Neural crest cell (in vitro differentiated cells): ENCODE measurements at regions not wholly inside any gene's neighbourhood (a gene's known extent, or its start where the extent isn't known, plus 50 kb on each side); places are given as distances from the start of the nearest gene placed in this dataset.

Experiments used
- DNase-seq: peaks from one replicate; pipeline ENCODE4 v3.0.0; 2021; ENCODE audit warnings: low read depth, mixed read lengths, low spot score
- H3K27ac Mint-ChIP-seq: one replicate; pipeline ENCODE4 v1.8.0; 2021; ENCODE audit warnings: mild to moderate bottlenecking, mixed read lengths; ENCODE audit not compliant: unreplicated experiment
- H3K27me3 Mint-ChIP-seq: 2 replicates; pipeline ENCODE4 v1.8.0; 2021; ENCODE audit warnings: low read depth, mild to moderate bottlenecking, mixed read lengths
- H3K36me3 Mint-ChIP-seq: 2 replicates; pipeline ENCODE4 v1.8.0; 2021; ENCODE audit warnings: low read depth, mild to moderate bottlenecking, mixed read lengths
- H3K4me1 Mint-ChIP-seq: 2 replicates; pipeline ENCODE4 v1.8.0; 2021; ENCODE audit warnings: mixed read lengths
- H3K4me3 Mint-ChIP-seq: one replicate; pipeline ENCODE4 v1.8.0; 2021; ENCODE audit warnings: mild to moderate bottlenecking, mixed read lengths
- H3K9me3 Mint-ChIP-seq: 2 replicates; pipeline ENCODE4 v1.8.0; 2021; ENCODE audit warnings: mixed read lengths
- CTCF ChIP-seq: fragments of 200-600 bp; sonication (generic); conservative IDR thresholded peaks from 2 replicates; pipeline ENCODE4 v1.5.0; 2021; ENCODE audit warnings: antibody characterized with exemption, mild to moderate bottlenecking

GRCh38 chr5:19342942-19343341 is 645.1 kb downstream of the CDH18 start:
- H3K9me3 Mint-ChIP-seq: peaks cover 7% of the 10 kb centered on the region
- no peak for TF ChIP-seq CTCF

GRCh38 chr5:19352120-19352519 is 635.9 kb downstream of the CDH18 start:
- Mint-ChIP-seq H3K27me3 (no peaks in the 10 kb centered on the region), H3K4me1 (no peaks in the 10 kb centered on the region), H3K9me3 (no peaks in the 10 kb centered on the region), H3K36me3 (no peaks in the 10 kb centered on the region), H3K27ac (no peak overlapping the region), H3K4me3 (no peak overlapping the region)
- TF ChIP-seq CTCF: no peak
- no peak for DNase-seq

More at GRCh38 chr5:19342942-19343341, 645.1 kb downstream of the CDH18 start:
- Mint-ChIP-seq H3K27me3 (no peaks in the 10 kb centered on the region), H3K4me1 (no peaks in the 10 kb centered on the region), H3K27ac (no peak overlapping the region), H3K4me3 (no peak overlapping the region), H3K36me3 (no peaks in the 10 kb centered on the region)
- DNase-seq: no peak

GRCh38 chr5:19369048-19369447 is 619.0 kb downstream of the CDH18 start:
- Mint-ChIP-seq H3K36me3 (no peaks in the 10 kb centered on the region), H3K4me1 (peaks cover 5% of the 10 kb centered on the region), H3K27ac (no peak overlapping the region), H3K4me3 (no peak overlapping the region), H3K27me3 (no peaks in the 10 kb centered on the region), H3K9me3 (peaks cover 3% of the 10 kb centered on the region)
- TF ChIP-seq CTCF: no peak
- no peak for DNase-seq

- H3K4me3 Mint-ChIP-seq: no peak overlapping the region
- no peaks in the 10 kb centered on the region for H3K36me3 Mint-ChIP-seq
- H3K4me1 Mint-ChIP-seq: peaks cover 5% of the 10 kb centered on the region
- no peak for TF ChIP-seq CTCF
- no peak overlapping the region for H3K27ac Mint-ChIP-seq
- H3K27me3 Mint-ChIP-seq: no peaks in the 10 kb centered on the region
- DNase-seq: no peak
- H3K9me3 Mint-ChIP-seq: peaks cover 3% of the 10 kb centered on the region
These were observed 618.4 kb downstream of the CDH18 start for GRCh38 chr5:19369561-19369960.

GRCh38 chr5:19370655-19371386 is 617.2 kb downstream of the CDH18 start:
- Mint-ChIP-seq H3K27ac (no peak overlapping the region), H3K36me3 (no peaks in the 10 kb centered on the region), H3K27me3 (no peaks in the 10 kb centered on the region), H3K9me3 (peaks cover 3% of the 10 kb centered on the region), H3K4me1 (peaks cover 5% of the 10 kb centered on the region), H3K4me3 (no peak overlapping the region)
- no peak for TF ChIP-seq CTCF
- no peak for DNase-seq
